ENCODE measurements at regions not wholly inside any gene's neighbourhood (a gene's known extent, or its start where the extent isn't known, plus 50 kb on each side); places are given as distances from the start of the nearest gene placed in this dataset.

DNA sequence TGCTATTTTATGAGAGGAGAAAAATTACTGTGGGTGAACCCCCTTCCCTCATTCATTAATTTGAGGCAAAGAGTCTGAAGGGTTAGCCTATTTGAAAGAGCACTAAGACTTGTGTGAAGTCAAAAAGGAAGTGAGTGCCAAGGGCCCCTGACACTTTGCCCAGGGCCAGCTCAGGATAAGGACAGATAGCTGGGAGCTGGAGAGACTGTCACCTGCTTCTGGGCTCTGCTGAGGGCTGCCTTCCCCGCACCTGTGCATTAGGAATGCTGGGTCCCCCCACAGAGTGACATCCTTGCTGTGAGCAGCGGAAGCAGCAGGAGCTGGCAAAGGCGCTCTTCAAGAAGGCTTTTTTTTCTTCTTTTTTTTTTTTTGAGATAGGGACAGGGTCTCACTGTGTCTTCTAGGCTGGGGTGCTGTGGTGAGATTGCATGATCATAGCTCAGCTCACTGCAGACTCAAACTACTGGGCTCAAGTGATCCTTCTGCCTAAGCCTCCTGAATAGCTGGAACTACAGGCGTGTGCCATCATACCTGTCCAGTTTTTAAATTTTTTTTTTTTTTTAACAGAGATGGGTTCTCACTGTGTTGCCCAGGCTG, 148.3 kb downstream of the AQP4 start:
- H3K27me3 Mint-ChIP-seq (ENCODE audit: low read depth, poor library complexity), result peaks cover 17% of the 10 kb centered on the region
- DNase-seq, result no peak
- H3K36me3 Mint-ChIP-seq (ENCODE audit: low read depth), result no peaks in the 10 kb centered on the region
- TF ChIP-seq CTCF (IDR thresholded peaks at IDR 0.05), result no peak
- H3K4me1 Mint-ChIP-seq, result no peaks in the 10 kb centered on the region
- no peaks in the 10 kb centered on the region for H3K9me3 Mint-ChIP-seq
- H3K4me3 Mint-ChIP-seq, result no peak overlapping the region
- no peak overlapping the region for H3K27ac Mint-ChIP-seq

DNA sequence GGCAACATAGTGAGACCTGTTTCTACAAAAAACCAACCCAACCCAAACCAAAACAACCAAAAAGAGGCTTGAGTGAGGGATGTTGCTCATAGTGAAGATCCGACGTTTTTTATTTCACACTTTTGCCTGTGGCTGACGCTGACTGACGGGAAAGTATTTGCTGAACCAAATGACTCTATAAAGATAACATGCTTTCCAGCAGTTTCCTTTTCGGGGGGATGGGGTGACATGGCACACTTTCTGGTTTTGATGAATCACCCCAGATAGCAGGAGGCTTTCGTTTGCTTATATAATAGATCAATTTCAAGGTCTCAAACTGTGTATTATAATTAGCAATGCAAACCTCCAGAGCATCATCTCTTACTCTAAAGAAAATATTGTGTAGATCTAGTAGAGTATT, 150.8 kb downstream of the AQP4 start:
- Mint-ChIP-seq H3K27ac (no peak overlapping the region), H3K4me3 (no peak overlapping the region), H3K27me3 (ENCODE audit: low read depth, poor library complexity) (peaks cover 5% of the 10 kb centered on the region), H3K9me3 (no peaks in the 10 kb centered on the region), H3K4me1 (peaks cover 6% of the 10 kb centered on the region), H3K36me3 (ENCODE audit: low read depth) (no peaks in the 10 kb centered on the region)
- TF ChIP-seq CTCF (IDR thresholded peaks at IDR 0.05), result no peak
- no peak for DNase-seq

DNA sequence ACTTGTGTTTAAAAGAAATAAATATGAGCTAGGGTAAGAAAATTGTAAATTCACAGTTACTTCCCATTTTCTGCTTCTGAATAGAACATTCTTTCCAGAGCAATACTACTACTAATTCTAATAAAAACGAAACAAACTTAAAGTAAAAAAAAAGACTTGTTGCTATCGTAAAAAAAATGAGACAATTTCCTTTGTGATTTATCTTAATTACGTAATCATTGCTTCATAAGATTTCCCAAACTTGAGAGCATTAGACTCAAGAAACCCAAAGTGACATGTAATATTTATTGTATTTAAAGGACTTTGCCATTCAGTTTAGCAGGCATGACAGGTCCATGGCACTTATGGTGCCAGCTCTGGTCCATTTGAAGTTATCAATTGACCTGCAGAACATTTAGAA, 153.8 kb downstream of the AQP4 start:
- no peak overlapping the region for H3K27ac Mint-ChIP-seq
- H3K4me1 Mint-ChIP-seq, result peaks cover 6% of the 10 kb centered on the region
- no peak overlapping the region for H3K4me3 Mint-ChIP-seq
- no peak for TF ChIP-seq CTCF (IDR thresholded peaks at IDR 0.05)
- H3K9me3 Mint-ChIP-seq, result no peaks in the 10 kb centered on the region
- DNase-seq, result no peak
- H3K36me3 Mint-ChIP-seq (ENCODE audit: low read depth), result no peaks in the 10 kb centered on the region
- peaks cover 5% of the 10 kb centered on the region for H3K27me3 Mint-ChIP-seq (ENCODE audit: low read depth, poor library complexity)

GRCh38 chr18:26710470-26711096, 154.9 kb downstream of the AQP4 start:
- H3K27me3 Mint-ChIP-seq (ENCODE audit: low read depth, poor library complexity), result no peaks in the 10 kb centered on the region
- H3K27ac Mint-ChIP-seq, result no peak overlapping the region
- H3K4me1 Mint-ChIP-seq, result peaks cover 6% of the 10 kb centered on the region
- H3K36me3 Mint-ChIP-seq (ENCODE audit: low read depth), result no peaks in the 10 kb centered on the region
- no peak overlapping the region for H3K4me3 Mint-ChIP-seq
- no peak for DNase-seq
- TF ChIP-seq CTCF (IDR thresholded peaks at IDR 0.05), result no peak
- H3K9me3 Mint-ChIP-seq, result no peaks in the 10 kb centered on the region

DNA sequence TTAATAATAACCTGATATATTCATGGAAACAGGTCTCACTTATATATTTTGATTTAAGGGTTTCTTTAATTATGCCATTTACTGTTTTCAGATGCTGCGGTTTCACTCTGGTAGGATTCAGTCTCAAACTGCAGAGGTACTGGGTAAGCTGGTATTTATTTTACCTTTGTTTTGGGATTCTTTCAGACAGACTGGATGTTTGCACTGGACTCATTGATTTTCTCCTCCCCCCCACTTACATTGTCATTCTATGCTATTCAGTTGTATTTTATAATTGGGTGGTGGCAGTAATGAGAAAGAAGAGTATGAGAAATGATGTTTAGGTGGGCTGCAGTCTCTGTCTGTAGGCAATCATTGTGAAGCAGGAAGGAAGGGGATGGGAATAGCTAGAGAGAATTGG, 155.6 kb downstream of the AQP4 start:
- Mint-ChIP-seq H3K9me3 (no peaks in the 10 kb centered on the region), H3K4me1 (peaks cover 6% of the 10 kb centered on the region), H3K36me3 (ENCODE audit: low read depth) (no peaks in the 10 kb centered on the region), H3K27ac (no peak overlapping the region), H3K27me3 (ENCODE audit: low read depth, poor library complexity) (no peaks in the 10 kb centered on the region), H3K4me3 (no peak overlapping the region)
- TF ChIP-seq CTCF (IDR thresholded peaks at IDR 0.05), result no peak
- no peak for DNase-seq

Data from nephron progenitor cell (in vitro differentiated cells).